Activated naive CD8-positive, alpha-beta T cell treated with anti-CD3 and anti-CD28 coated beads, Interleukin-2, amount 10 ng/mL, durations not matched to agents 7 days and 5 days (primary cell): ENCODE measurements at regions not wholly inside any gene's neighbourhood (a gene's known extent, or its start where the extent isn't known, plus 50 kb on each side); places are given as distances from the start of the nearest gene placed in this dataset.
"Not testable (repeated sequence)": the region's sequence is repeated elsewhere in the genome, so short reads cannot be mapped to it uniquely, and the experiment has no call there.

Experiments used
- ATAC-seq: fragments of 150-1000 bp; cut with Tn5 transposase; one replicate; pipeline ENCODE4 v1.10.0; 2021; ENCODE audit warnings: low read depth, moderate library complexity
- POLR2A ChIA-PET: fragments of 350-600 bp; sonication (Branson Sonifier 250); formaldehyde crosslinking; loops from one replicate; lab custom pipeline; 2021; ENCODE audit warnings: antibody characterized with exemption; lab: Charles Lee
- DNase-seq: peaks from one replicate; pipeline ENCODE4 v3.0.0; 2021
- H3K27ac Mint-ChIP-seq: one replicate; pipeline ENCODE4 v1.8.0; 2022; ENCODE audit warnings: mild to moderate bottlenecking, mixed read lengths
- H3K27me3 Mint-ChIP-seq: one replicate; pipeline ENCODE4 v1.8.0; 2022; ENCODE audit warnings: mild to moderate bottlenecking, moderate library complexity, mixed read lengths
- H3K36me3 Mint-ChIP-seq: one replicate; pipeline ENCODE4 v1.8.0; 2021; ENCODE audit warnings: mild to moderate bottlenecking, mixed read lengths
- H3K4me1 Mint-ChIP-seq: one replicate; pipeline ENCODE4 v1.8.0; 2021; ENCODE audit warnings: mixed read lengths
- H3K4me3 Mint-ChIP-seq: one replicate; pipeline ENCODE4 v1.8.0; 2022; ENCODE audit warnings: mild to moderate bottlenecking, moderate library complexity, mixed read lengths
- H3K9me3 Mint-ChIP-seq: one replicate; pipeline ENCODE4 v1.8.0; 2021; ENCODE audit warnings: mixed read lengths

DNA sequence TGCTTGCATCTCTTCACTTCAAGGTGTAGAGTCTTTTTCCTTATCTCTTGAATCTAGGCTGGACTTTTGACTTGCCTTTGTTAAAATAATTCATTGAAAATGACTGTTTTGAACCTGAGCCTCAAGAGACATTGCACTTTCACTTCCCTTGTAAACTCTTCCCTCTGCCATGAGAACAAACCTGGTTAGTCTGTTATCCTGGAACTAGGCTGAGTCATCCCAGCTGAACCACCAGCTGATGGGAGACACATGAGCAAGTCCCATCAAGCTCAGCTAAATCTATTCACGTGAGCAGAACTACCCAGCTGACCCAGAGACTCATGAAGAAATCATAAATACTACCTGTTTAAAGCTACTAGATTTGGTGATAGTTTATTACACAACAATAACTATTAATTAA lies 202.3 kb upstream of the CENPE start:
- H3K36me3 Mint-ChIP-seq = no peaks in the 10 kb centered on the region
- ATAC-seq (no peak), DNase-seq (no peak)
- no peak overlapping the region for H3K4me3 Mint-ChIP-seq
- POLR2A ChIA-PET = no interaction called here
- H3K9me3 Mint-ChIP-seq = no peaks in the 10 kb centered on the region
- H3K4me1 Mint-ChIP-seq = no peaks in the 10 kb centered on the region
- no peak overlapping the region for H3K27ac Mint-ChIP-seq
- no peaks in the 10 kb centered on the region for H3K27me3 Mint-ChIP-seq

DNA sequence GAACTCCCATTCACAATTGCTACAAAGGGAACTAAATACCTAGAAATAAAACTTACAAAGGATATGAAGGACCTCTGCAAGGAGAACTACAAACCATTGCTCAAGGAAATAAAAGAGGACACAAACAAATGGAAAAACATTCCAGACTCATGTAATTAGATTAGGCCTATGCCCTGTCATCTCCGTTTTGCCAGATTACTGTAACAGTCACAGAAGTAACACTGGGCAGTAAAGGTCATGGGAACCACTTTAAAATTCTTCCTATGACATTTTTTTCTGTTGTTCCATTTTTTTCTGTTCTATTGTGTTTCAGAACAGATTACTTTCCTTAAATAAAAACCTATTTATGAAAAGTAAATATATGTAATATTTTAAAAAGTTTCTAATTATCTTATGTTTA lies 199.4 kb upstream of the CENPE start:
- ATAC-seq = no peak
- no peak for DNase-seq
- Mint-ChIP-seq H3K36me3 (no peaks in the 10 kb centered on the region), H3K27ac (no peak overlapping the region), H3K27me3 (no peaks in the 10 kb centered on the region), H3K9me3 (no peaks in the 10 kb centered on the region), H3K4me1 (no peaks in the 10 kb centered on the region), H3K4me3 (no peak overlapping the region)
- POLR2A ChIA-PET = no interaction called here

- H3K36me3 Mint-ChIP-seq, H3K9me3 Mint-ChIP-seq, H3K27me3 Mint-ChIP-seq, ATAC-seq, H3K4me3 Mint-ChIP-seq, DNase-seq, H3K27ac Mint-ChIP-seq, H3K4me1 Mint-ChIP-seq, POLR2A ChIA-PET: not testable (repeated sequence)
These were observed 189.4 kb upstream of the CENPE start for GRCh38 chr4:103387508-103388011.

DNA sequence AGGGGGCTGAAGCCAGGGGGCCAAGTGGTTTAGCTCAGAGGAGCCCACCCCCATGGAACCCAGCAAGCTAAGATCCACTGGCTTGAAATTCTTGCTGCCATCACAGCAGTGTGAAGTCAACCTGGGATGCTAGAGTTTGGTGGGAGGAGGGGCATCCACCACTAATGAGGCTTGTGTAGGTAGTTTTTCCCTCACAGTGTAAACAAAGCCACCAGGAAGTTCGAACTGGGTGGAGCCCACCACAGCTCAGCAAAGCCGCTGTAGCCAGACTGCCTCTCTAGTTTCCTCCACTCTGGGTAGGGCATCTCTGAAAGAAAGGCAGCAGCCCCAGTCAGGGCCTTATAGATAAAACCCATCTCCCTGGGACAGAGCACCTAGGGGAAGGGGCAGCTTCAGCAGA lies 187.4 kb upstream of the CENPE start:
- H3K27ac Mint-ChIP-seq, H3K4me1 Mint-ChIP-seq, H3K27me3 Mint-ChIP-seq, H3K4me3 Mint-ChIP-seq, DNase-seq, H3K36me3 Mint-ChIP-seq, H3K9me3 Mint-ChIP-seq, POLR2A ChIA-PET, ATAC-seq: not testable (repeated sequence)

DNA sequence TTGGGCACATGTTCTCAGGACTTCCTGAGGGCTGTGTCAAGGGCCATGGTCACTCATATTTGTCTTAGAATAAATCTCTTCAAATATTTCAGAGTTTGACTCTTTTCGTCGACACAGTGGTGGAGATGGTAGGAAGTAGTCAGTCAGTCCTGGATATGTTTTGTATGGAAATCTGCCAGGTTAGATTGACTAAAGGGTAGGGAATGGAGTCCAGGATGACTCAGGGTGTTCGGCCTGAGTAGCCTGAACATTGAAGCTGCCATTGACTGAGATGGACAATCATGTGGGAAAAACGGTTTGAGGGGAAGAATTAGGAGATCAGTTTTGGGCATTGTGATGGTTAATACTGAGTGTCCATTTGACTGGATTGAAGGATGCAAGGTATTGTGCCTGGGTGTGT lies 177.1 kb upstream of the CENPE start:
- ATAC-seq = no peak
- no peaks in the 10 kb centered on the region for H3K36me3 Mint-ChIP-seq
- H3K4me1 Mint-ChIP-seq = no peaks in the 10 kb centered on the region
- H3K27ac Mint-ChIP-seq = no peak overlapping the region
- POLR2A ChIA-PET = no interaction called here
- no peak overlapping the region for H3K4me3 Mint-ChIP-seq
- DNase-seq = no peak
- no peaks in the 10 kb centered on the region for H3K27me3 Mint-ChIP-seq
- H3K9me3 Mint-ChIP-seq = no peaks in the 10 kb centered on the region

DNA sequence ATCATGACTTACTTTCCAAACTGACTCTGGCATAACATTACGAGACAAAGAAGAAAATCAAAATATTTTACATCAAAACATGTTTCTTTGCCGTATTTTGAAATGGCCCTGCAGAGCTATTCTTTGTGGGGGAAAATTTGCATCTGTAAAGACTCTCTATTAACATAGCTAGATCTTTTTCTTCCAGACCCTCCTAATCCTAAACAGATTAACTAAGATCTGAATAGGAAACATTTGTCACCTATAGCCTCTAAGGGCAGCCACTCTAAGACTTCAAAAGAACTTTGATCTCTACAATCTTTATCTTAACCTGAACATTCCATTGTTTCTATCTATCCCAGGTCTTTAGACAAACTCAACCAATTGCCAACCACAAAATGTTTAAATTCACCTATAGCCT lies 176.6 kb upstream of the CENPE start:
- POLR2A ChIA-PET = no interaction called here
- Mint-ChIP-seq H3K4me3 (no peak overlapping the region), H3K9me3 (no peaks in the 10 kb centered on the region), H3K4me1 (no peaks in the 10 kb centered on the region), H3K36me3 (no peaks in the 10 kb centered on the region), H3K27me3 (no peaks in the 10 kb centered on the region), H3K27ac (no peak overlapping the region)
- ATAC-seq (no peak), DNase-seq (no peak)

DNA sequence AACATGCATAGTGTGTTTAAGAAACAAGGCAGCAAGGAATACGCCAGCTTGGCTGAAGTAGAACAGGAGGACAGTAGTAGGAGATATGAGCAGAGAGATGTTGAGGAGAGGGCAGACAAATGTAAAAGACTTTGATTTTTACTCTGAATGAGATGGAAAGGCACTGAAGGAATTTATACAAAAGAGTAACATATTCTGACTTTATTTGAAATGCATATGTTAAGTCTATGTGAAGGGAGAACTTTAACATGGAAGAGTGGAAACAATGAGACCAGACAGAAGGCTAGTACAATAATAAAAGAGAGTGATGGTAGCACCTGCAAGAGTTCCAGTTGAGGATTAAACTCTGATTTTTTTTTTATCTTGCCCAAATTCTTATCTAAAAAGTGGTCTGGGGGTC lies 176.2 kb upstream of the CENPE start:
- H3K4me3 Mint-ChIP-seq = no peak overlapping the region
- POLR2A ChIA-PET = no interaction called here
- ATAC-seq = no peak
- H3K4me1 Mint-ChIP-seq = no peaks in the 10 kb centered on the region
- no peaks in the 10 kb centered on the region for H3K27me3 Mint-ChIP-seq
- no peak overlapping the region for H3K27ac Mint-ChIP-seq
- no peaks in the 10 kb centered on the region for H3K36me3 Mint-ChIP-seq
- no peak for DNase-seq
- no peaks in the 10 kb centered on the region for H3K9me3 Mint-ChIP-seq

DNA sequence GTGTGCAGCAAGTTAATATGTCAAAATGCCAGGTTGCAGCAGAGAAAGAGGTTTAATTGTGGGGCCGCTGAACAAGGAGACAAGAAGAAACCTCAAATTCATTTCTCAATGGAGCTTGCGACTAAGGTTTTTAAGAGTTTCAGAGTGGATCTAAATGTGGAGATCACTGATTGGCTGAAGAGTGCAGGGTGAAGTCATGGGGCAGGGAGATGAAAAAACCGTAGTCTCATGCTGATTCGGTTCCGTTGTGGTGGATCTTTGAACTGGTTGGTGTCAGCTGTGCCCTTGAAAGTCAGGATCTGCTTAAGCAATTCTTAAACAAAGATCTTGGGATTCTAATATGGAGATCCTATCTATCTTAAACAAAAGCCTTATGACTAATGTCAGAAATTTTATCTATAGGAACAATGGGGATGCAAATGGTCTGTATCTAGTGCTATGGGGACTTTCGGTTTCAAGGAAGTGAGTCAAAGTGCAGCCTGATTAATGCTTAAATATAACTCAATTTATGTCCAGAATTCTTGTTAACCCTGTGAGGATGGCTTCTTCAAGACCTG lies 173.9 kb upstream of the CENPE start:
- POLR2A ChIA-PET = no interaction called here
- Mint-ChIP-seq H3K36me3 (no peaks in the 10 kb centered on the region), H3K9me3 (no peaks in the 10 kb centered on the region), H3K27ac (no peak overlapping the region), H3K27me3 (no peaks in the 10 kb centered on the region), H3K4me3 (no peak overlapping the region), H3K4me1 (no peaks in the 10 kb centered on the region)
- no peak for ATAC-seq
- no peak for DNase-seq

DNA sequence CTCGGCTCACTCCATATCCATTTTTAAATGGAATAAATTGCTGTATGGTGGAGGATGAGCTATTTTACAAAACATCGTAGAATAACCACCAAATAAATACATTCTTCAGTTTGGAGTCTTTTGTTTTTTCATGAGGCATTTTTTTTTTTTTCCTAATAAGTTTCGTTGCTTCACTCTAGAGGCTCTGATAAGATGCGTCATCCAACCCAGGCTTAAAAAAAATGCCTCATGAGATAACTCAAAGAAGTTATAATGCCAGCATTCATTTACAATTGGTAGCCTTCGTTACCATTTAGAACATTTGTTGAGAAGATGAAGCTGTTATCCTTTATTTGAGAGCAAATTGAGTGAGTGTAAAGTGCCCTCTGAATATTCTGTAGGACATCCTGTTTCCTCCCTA lies 172.2 kb upstream of the CENPE start:
- Mint-ChIP-seq H3K36me3 (no peaks in the 10 kb centered on the region), H3K9me3 (no peaks in the 10 kb centered on the region), H3K4me3 (no peak overlapping the region), H3K4me1 (no peaks in the 10 kb centered on the region), H3K27ac (no peak overlapping the region), H3K27me3 (no peaks in the 10 kb centered on the region)
- POLR2A ChIA-PET = no interaction called here
- no peak for DNase-seq
- no peak for ATAC-seq

DNA sequence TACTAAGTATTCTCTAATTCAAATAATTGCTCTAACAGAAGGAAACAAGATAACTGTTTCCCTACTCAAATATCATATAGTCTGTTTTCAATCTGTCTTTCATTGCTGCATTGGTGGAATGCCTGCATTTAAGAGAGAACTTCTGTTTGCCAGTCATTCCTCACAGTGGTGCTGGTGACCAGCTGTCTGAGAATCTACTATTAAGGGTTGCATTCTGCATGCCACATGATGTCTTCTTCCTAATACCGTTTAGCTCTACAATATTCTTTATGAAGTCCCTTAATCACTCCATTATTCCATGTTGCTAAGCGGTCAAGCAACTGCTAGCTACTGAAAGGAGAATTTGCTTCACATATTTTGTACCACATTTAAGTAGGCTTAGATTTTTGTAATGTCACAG lies 167.1 kb upstream of the CENPE start:
- no peak for ATAC-seq
- POLR2A ChIA-PET = no interaction called here
- Mint-ChIP-seq H3K4me1 (no peaks in the 10 kb centered on the region), H3K27me3 (no peaks in the 10 kb centered on the region), H3K36me3 (no peaks in the 10 kb centered on the region), H3K4me3 (no peak overlapping the region), H3K9me3 (peaks cover 4% of the 10 kb centered on the region), H3K27ac (no peak overlapping the region)
- no peak for DNase-seq

GRCh38 chr4:103364083-103364482 lies 165.9 kb upstream of the CENPE start:
- Mint-ChIP-seq H3K4me3 (no peak overlapping the region), H3K9me3 (peaks cover 10% of the 10 kb centered on the region), H3K27me3 (no peaks in the 10 kb centered on the region), H3K4me1 (no peaks in the 10 kb centered on the region), H3K27ac (no peak overlapping the region), H3K36me3 (no peaks in the 10 kb centered on the region)
- POLR2A ChIA-PET = no interaction called here
- no peak for ATAC-seq
- DNase-seq = no peak

DNA sequence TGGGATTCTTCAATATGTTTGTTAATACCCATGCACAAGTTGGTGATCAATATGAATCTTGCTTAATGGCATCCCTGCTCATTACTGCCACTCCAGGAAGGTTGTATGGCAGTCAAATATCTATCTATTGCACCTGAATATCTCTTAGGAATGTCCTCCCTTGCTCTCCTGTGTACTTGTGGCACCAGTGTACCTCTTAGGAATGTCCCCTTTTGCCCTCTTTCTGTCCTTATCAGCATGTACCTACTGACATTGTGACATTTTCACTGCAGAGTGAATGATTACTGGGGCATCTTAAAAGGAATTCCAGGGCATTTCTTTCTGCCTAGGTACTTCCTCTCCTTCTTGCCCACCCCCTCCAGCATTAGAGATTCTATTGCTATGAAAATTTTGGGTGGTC lies 163.8 kb upstream of the CENPE start:
- POLR2A ChIA-PET = no interaction called here
- Mint-ChIP-seq H3K27ac (no peak overlapping the region), H3K4me3 (no peak overlapping the region), H3K36me3 (no peaks in the 10 kb centered on the region), H3K4me1 (no peaks in the 10 kb centered on the region), H3K27me3 (no peaks in the 10 kb centered on the region), H3K9me3 (peaks cover 13% of the 10 kb centered on the region)
- DNase-seq (no peak), ATAC-seq (no peak)

- no peaks in the 10 kb centered on the region for H3K36me3 Mint-ChIP-seq
- H3K4me1 Mint-ChIP-seq = no peaks in the 10 kb centered on the region
- POLR2A ChIA-PET = no interaction called here
- no peaks in the 10 kb centered on the region for H3K27me3 Mint-ChIP-seq
- H3K27ac Mint-ChIP-seq = no peak overlapping the region
- no peak overlapping the region for H3K4me3 Mint-ChIP-seq
- no peak for ATAC-seq
- no peak for DNase-seq
- H3K9me3 Mint-ChIP-seq = peaks cover 13% of the 10 kb centered on the region
These were observed 161.8 kb upstream of the CENPE start for GRCh38 chr4:103359900-103360299.

- H3K27ac Mint-ChIP-seq = no peak overlapping the region
- no peak for DNase-seq
- no peak for ATAC-seq
- H3K9me3 Mint-ChIP-seq = peaks cover 2% of the 10 kb centered on the region
- no peaks in the 10 kb centered on the region for H3K27me3 Mint-ChIP-seq
- H3K4me1 Mint-ChIP-seq = no peaks in the 10 kb centered on the region
- POLR2A ChIA-PET = no interaction called here
- H3K36me3 Mint-ChIP-seq = no peaks in the 10 kb centered on the region
- no peak overlapping the region for H3K4me3 Mint-ChIP-seq
These were observed 155.9 kb upstream of the CENPE start for GRCh38 chr4:103354006-103354405.

- Mint-ChIP-seq H3K4me3 (no peak overlapping the region), H3K9me3 (peaks cover 6% of the 10 kb centered on the region), H3K4me1 (no peaks in the 10 kb centered on the region), H3K36me3 (no peaks in the 10 kb centered on the region), H3K27me3 (no peaks in the 10 kb centered on the region), H3K27ac (no peak overlapping the region)
- POLR2A ChIA-PET = no interaction called here
- ATAC-seq (no peak), DNase-seq (no peak)
These were observed 131.5 kb upstream of the CENPE start for GRCh38 chr4:103329642-103330041.
